GM23248 (cell line): ENCODE measurements at regions not wholly inside any gene's neighbourhood (a gene's known extent, or its start where the extent isn't known, plus 50 kb on each side); places are given as distances from the start of the nearest gene placed in this dataset.

Experiments used
- EZH2 ChIP-seq: fragments of 200-600 bp; sonication (generic); IDR thresholded peaks from 2 replicates; pipeline ENCODE4 v1.6.1; 2018; ENCODE audit warnings: antibody characterized with exemption, mild to moderate bottlenecking; ENCODE audit not compliant: insufficient read depth, poor library complexity, severe bottlenecking
- EZH2phosphoT487 ChIP-seq: fragments of 200-600 bp; sonication (generic); IDR thresholded peaks from 2 replicates; pipeline ENCODE4 v1.6.1; 2018; ENCODE audit warnings: antibody characterized with exemption, moderate library complexity, mild to moderate bottlenecking, low read depth; ENCODE audit not compliant: insufficient read depth

- TF ChIP-seq EZH2: no peak
- TF ChIP-seq EZH2phosphoT487: no peak
Observed at GRCh38 chr11:26780376-26781085, 58.7 kb upstream of the SLC5A12 start.
